ENCODE measurements at regions not wholly inside any gene's neighbourhood (a gene's known extent, or its start where the extent isn't known, plus 50 kb on each side); places are given as distances from the start of the nearest gene placed in this dataset.

GRCh38 chr13:61123538-61124289 is 291.9 kb downstream of the PCDH20 start:
- peaks cover 3 to 6% of the 10 kb centered on the region in 2 donors for H3K9me3 ChIP-seq (replicated peaks in 1 of 2; ENCODE audit: control insufficient read depth in 1 of 2, insufficient read depth in 1 of 2, low read length in 2 of 2)
- no peak overlapping the region for H3K27ac Mint-ChIP-seq
- no peak overlapping the region for H3K9ac ChIP-seq (ENCODE audit: insufficient read depth, low read length, poor library complexity, severe bottlenecking)
- no peak overlapping the region for H3K4me2 ChIP-seq (replicated peaks; ENCODE audit: extremely low read depth, low read length, poor library complexity, severe bottlenecking)
- no peak overlapping the region for H3K4me3 ChIP-seq (replicated peaks in 1 of 3; ENCODE audit: low read depth in 2 of 3, low read length in 3 of 3)
- peaks cover 0 to 2% (median 2%) of the 10 kb centered on the region in 3 donors for H3K27me3 Mint-ChIP-seq (ENCODE audit: low read depth in 3 of 3)
- TF ChIP-seq CTCF (IDR thresholded peaks at IDR 0.05), result no peak
- no peaks in the 10 kb centered on the region for H3K27me3 ChIP-seq (ENCODE audit: control insufficient read depth in 2 of 2, insufficient read depth in 2 of 2, low read length in 2 of 2)
- no peaks in the 10 kb centered on the region for H4K20me1 ChIP-seq (ENCODE audit: insufficient read depth, low read length)
- H3K4me1 Mint-ChIP-seq, result no peaks in the 10 kb centered on the region
- intact Hi-C loops (cut with micrococcal nuclease), result no loop called here
- H2AFZ ChIP-seq (ENCODE audit: insufficient read depth, low read depth, low read length, poor library complexity, severe bottlenecking), result no peak overlapping the region
- H3K4me1 ChIP-seq (ENCODE audit: control insufficient read depth in 1 of 2, insufficient read depth in 2 of 2, low read length in 2 of 2), result no peaks in the 10 kb centered on the region
- WGBS (ENCODE audit: insufficient coverage), result 55% methylated on average over 1 of the region's 5 CpGs
- DNase-seq, result no peak
- H3K79me2 ChIP-seq (ENCODE audit: insufficient read depth, low read length), result no peaks in the 10 kb centered on the region
- H3K27ac ChIP-seq (ENCODE audit: low read depth in 1 of 2, low read length in 2 of 2), result no peak overlapping the region
- peaks cover 0 to 5% (median 3%) of the 10 kb centered on the region in 7 donors for H3K9me3 Mint-ChIP-seq
- H3K4me3 Mint-ChIP-seq, result no peak overlapping the region
- no peaks in the 10 kb centered on the region for H3K36me3 ChIP-seq (replicated peaks in 1 of 2; ENCODE audit: control insufficient read depth in 1 of 2, insufficient read depth in 2 of 2, low read length in 2 of 2)
- no peaks in the 10 kb centered on the region for H3K36me3 Mint-ChIP-seq

DNA sequence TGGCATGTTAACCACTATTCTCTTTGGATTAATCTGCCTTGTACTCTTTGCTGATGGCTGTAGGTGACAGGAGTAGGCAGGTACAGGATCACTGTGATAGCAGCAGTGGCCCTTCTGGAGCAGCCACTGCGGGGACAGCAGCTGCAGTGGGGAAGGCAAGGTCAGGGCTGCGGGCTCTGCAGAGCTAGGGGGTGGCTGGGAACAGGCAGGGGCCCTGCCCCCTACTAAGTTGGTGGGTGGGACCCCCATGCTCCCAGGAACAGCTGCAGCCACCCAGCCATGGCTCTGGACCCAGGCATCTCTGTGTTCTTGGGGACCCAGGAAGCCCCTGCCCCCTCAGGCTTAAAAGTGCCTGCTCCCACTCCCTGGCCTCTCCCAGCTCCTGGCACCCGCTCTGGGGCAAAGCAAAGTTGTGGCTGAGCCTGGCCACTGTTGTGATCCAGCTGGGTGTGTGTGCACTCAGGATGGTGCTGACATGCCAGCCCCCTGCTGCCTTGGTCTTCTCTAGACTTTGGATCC is 302.4 kb downstream of the PCDH20 start:
- no peak for DNase-seq
- H3K4me2 ChIP-seq (replicated peaks; ENCODE audit: extremely low read depth, low read length, poor library complexity, severe bottlenecking), result no peak overlapping the region
- Mint-ChIP-seq H3K4me3 (no peak overlapping the region), H3K4me1 (no peaks in the 10 kb centered on the region), H3K9me3 (peaks cover 6 to 33% (median 19%) of the 10 kb centered on the region in 7 donors), H3K27ac (no peak overlapping the region), H3K36me3 (no peaks in the 10 kb centered on the region), H3K27me3 (ENCODE audit: low read depth in 3 of 3) (no peaks in the 10 kb centered on the region)
- no peaks in the 10 kb centered on the region for H4K20me1 ChIP-seq (ENCODE audit: insufficient read depth, low read length)
- no peak for TF ChIP-seq CTCF (IDR thresholded peaks at IDR 0.05)
- no peak overlapping the region for H3K4me3 ChIP-seq (replicated peaks in 1 of 3; ENCODE audit: low read depth in 2 of 3, low read length in 3 of 3)
- H3K36me3 ChIP-seq (replicated peaks in 1 of 2; ENCODE audit: control insufficient read depth in 1 of 2, insufficient read depth in 2 of 2, low read length in 2 of 2), result no peaks in the 10 kb centered on the region
- intact Hi-C loops (cut with micrococcal nuclease), result no loop called here
- no peak overlapping the region for H3K27ac ChIP-seq (ENCODE audit: low read depth in 1 of 2, low read length in 2 of 2)
- 73% methylated on average over 3 of the region's 3 CpGs for WGBS (ENCODE audit: insufficient coverage)
- no peaks in the 10 kb centered on the region for H3K27me3 ChIP-seq (ENCODE audit: control insufficient read depth in 2 of 2, insufficient read depth in 2 of 2, low read length in 2 of 2)
- no peaks in the 10 kb centered on the region for H3K4me1 ChIP-seq (ENCODE audit: control insufficient read depth in 1 of 2, insufficient read depth in 2 of 2, low read length in 2 of 2)
- no peak overlapping the region for H3K9ac ChIP-seq (ENCODE audit: insufficient read depth, low read length, poor library complexity, severe bottlenecking)
- no peak overlapping the region for H2AFZ ChIP-seq (ENCODE audit: insufficient read depth, low read depth, low read length, poor library complexity, severe bottlenecking)
- H3K79me2 ChIP-seq (ENCODE audit: insufficient read depth, low read length), result no peaks in the 10 kb centered on the region
- H3K9me3 ChIP-seq (replicated peaks in 1 of 2; ENCODE audit: control insufficient read depth in 1 of 2, insufficient read depth in 1 of 2, low read length in 2 of 2), result peaks cover 11 to 21% of the 10 kb centered on the region in 2 donors

Data from CD14-positive monocyte (primary cell).